ENCODE measurements at regions not wholly inside any gene's neighbourhood (a gene's known extent, or its start where the extent isn't known, plus 50 kb on each side); places are given as distances from the start of the nearest gene placed in this dataset.
A peak's percentile ranks its signal among the peaks of the same experiment; 100 is the strongest.

- H3K79me1 ChIP-seq (ENCODE audit: insufficient read depth, low read depth, low read length, poor library complexity, severe bottlenecking): no peaks in the 10 kb centered on the region
- H3K27me3 Mint-ChIP-seq (ENCODE audit: low read depth): no peaks in the 10 kb centered on the region
- WGBS (ENCODE audit: extremely low coverage, insufficient read length, low lambda C conversion rate): no CpG with 5 or more reads among the region's 3 CpGs
These were observed 50.4 kb upstream of the RC3H1 start for GRCh38 chr1:174072581-174072980.

More at GRCh38 chr1:174072581-174072980, 50.4 kb upstream of the RC3H1 start:
- H3K9me3 Mint-ChIP-seq: no peaks in the 10 kb centered on the region
- Histone ChIP-seq H4K8ac (replicated peaks; ENCODE audit: insufficient read length, low read depth, low read length) (no peak overlapping the region), H2BK15ac (ENCODE audit: low read depth, low read length) (no peak overlapping the region), H3K79me2 (ENCODE audit: insufficient read depth, low read length) (no peaks in the 10 kb centered on the region), H3K14ac (ENCODE audit: insufficient read depth, low read length) (no peak overlapping the region), H2AFZ (ENCODE audit: low read length) (peak overlapping the region; percentile 16), H2BK20ac (ENCODE audit: low read depth, low read length, poor library complexity, severe bottlenecking) (no peak overlapping the region), H2BK12ac (ENCODE audit: insufficient read length, low read depth, low read length) (no peak overlapping the region), H3K27ac (ENCODE audit: insufficient read length, low read depth, low read length) (no peak overlapping the region), H4K20me1 (ENCODE audit: control insufficient read depth, insufficient read depth, insufficient read length) (no peaks in the 10 kb centered on the region), H3K9me3 (ENCODE audit: control insufficient read depth, low read depth, low read length) (no peaks in the 10 kb centered on the region), H4K91ac (ENCODE audit: insufficient read length, low read depth, low read length) (no peak overlapping the region), H3K4ac (ENCODE audit: low read depth, low read length) (no peak overlapping the region), H3K4me1 (ENCODE audit: insufficient read depth, low read length) (no peaks in the 10 kb centered on the region), H3K27me3 (ENCODE audit: insufficient read depth, low read length) (no peaks in the 10 kb centered on the region), H3K4me2 (ENCODE audit: insufficient read depth, insufficient read length, low read length) (no peak overlapping the region), H3T11ph (ENCODE audit: low read length) (no peak overlapping the region), H2BK5ac (ENCODE audit: insufficient read length, low read length) (no peak overlapping the region), H3K23ac (ENCODE audit: insufficient read length, low read depth, low read length) (no peak overlapping the region), H3K18ac (ENCODE audit: insufficient read length, low read depth, low read length) (no peak overlapping the region), H3K23me2 (ENCODE audit: insufficient read length, low read depth, low read length, poor library complexity, severe bottlenecking) (no peaks in the 10 kb centered on the region), H4K5ac (ENCODE audit: insufficient read length, low read depth, low read length) (no peak overlapping the region), H2AK5ac (ENCODE audit: insufficient read length, low read length) (no peak overlapping the region), H3K9ac (ENCODE audit: extremely low read depth, insufficient read length, low read length) (no peak overlapping the region), H3K56ac (ENCODE audit: insufficient read length, low read depth, low read length) (no peak overlapping the region), H2BK120ac (ENCODE audit: low read depth, low read length, poor library complexity, severe bottlenecking) (no peak overlapping the region)
- no peak for TF ChIP-seq CTCF (conservative IDR thresholded peaks at IDR 0.05)
- H3K36me3 Mint-ChIP-seq (ENCODE audit: insufficient read depth in 1 of 3, low read depth in 3 of 3): no peaks in the 10 kb centered on the region
- H3K4me3 Mint-ChIP-seq: no peak overlapping the region
- H3K27ac Mint-ChIP-seq: peak overlapping the region in 1 of 3 experiments; percentile 3; a peak in 2 of 7 replicates
- no peak for DNase-seq
- peaks cover 2 to 8% of the 10 kb centered on the region in 2 experiments for H3K4me1 Mint-ChIP-seq

Measured in H9 (cell line).